NCI-H510A treated with DMSO at 0.1 percent for 48 hours (cell line): ENCODE measurements at regions not wholly inside any gene's neighbourhood (a gene's known extent, or its start where the extent isn't known, plus 50 kb on each side); places are given as distances from the start of the nearest gene placed in this dataset.

Source experiments
- DNase-seq: peaks from one replicate; lab custom pipeline; 2025; lab: John Stamatoyannopoulos, UW

- no peak for DNase-seq
Observed at GRCh38 chr2:177058747-177059146, 153.8 kb upstream of the HNRNPA3 start.

GRCh38 chr2:177059293-177059692, 153.3 kb upstream of the HNRNPA3 start:
- DNase-seq: no peak

GRCh38 chr2:177063331-177063730, 149.3 kb upstream of the HNRNPA3 start:
- no peak for DNase-seq

- no peak for DNase-seq
Observed at GRCh38 chr2:177064422-177064821, 148.2 kb upstream of the HNRNPA3 start.

- no peak for DNase-seq
Observed at GRCh38 chr2:177068967-177069366, 143.6 kb upstream of the HNRNPA3 start.

GRCh38 chr2:177072090-177072489, 140.5 kb upstream of the HNRNPA3 start:
- DNase-seq: no peak

- DNase-seq: no peak
Observed at GRCh38 chr2:177073611-177074010, 139.0 kb upstream of the HNRNPA3 start.

GRCh38 chr2:177074099-177074710, 138.4 kb upstream of the HNRNPA3 start:
- no peak for DNase-seq

GRCh38 chr2:177075254-177075653, 137.3 kb upstream of the HNRNPA3 start:
- no peak for DNase-seq

- no peak for DNase-seq
Observed at GRCh38 chr2:177076636-177077179, 135.9 kb upstream of the HNRNPA3 start.

- DNase-seq: no peak
Observed at GRCh38 chr2:177077778-177078177, 134.8 kb upstream of the HNRNPA3 start.

- DNase-seq: no peak
Observed at GRCh38 chr2:177078416-177078815, 134.2 kb upstream of the HNRNPA3 start.

GRCh38 chr2:177078855-177079254, 133.7 kb upstream of the HNRNPA3 start:
- no peak for DNase-seq

- DNase-seq: no peak
Observed at GRCh38 chr2:177080746-177081284, 131.8 kb upstream of the HNRNPA3 start.

GRCh38 chr2:177084607-177085006, 128.0 kb upstream of the HNRNPA3 start:
- DNase-seq: no peak

- DNase-seq: no peak
Observed at GRCh38 chr2:177088529-177088928, 124.1 kb upstream of the HNRNPA3 start.

GRCh38 chr2:177090967-177091366, 121.6 kb upstream of the HNRNPA3 start:
- no peak for DNase-seq

GRCh38 chr2:177093371-177093770, 119.2 kb upstream of the HNRNPA3 start:
- no peak for DNase-seq

- DNase-seq: no peak
Observed at GRCh38 chr2:177098001-177098613, 114.5 kb upstream of the HNRNPA3 start.

GRCh38 chr2:177101930-177102329, 110.7 kb upstream of the HNRNPA3 start:
- DNase-seq: no peak

- DNase-seq: no peak
Observed at GRCh38 chr2:177106212-177106611, 106.4 kb upstream of the HNRNPA3 start.

GRCh38 chr2:177108890-177109289, 103.7 kb upstream of the HNRNPA3 start:
- no peak for DNase-seq

- DNase-seq: no peak
Observed at GRCh38 chr2:177114712-177115111, 97.9 kb upstream of the HNRNPA3 start.

- DNase-seq: no peak
Observed at GRCh38 chr2:177117755-177118154, 94.8 kb upstream of the HNRNPA3 start.
